GM23248 (cell line): ENCODE measurements at regions not wholly inside any gene's neighbourhood (a gene's known extent, or its start where the extent isn't known, plus 50 kb on each side); places are given as distances from the start of the nearest gene placed in this dataset.

Experiments used
- EZH2 ChIP-seq: fragments of 200-600 bp; sonication (generic); IDR thresholded peaks from 2 replicates; pipeline ENCODE4 v1.6.1; 2018; ENCODE audit warnings: antibody characterized with exemption, mild to moderate bottlenecking; ENCODE audit not compliant: insufficient read depth, poor library complexity, severe bottlenecking
- EZH2phosphoT487 ChIP-seq: fragments of 200-600 bp; sonication (generic); IDR thresholded peaks from 2 replicates; pipeline ENCODE4 v1.6.1; 2018; ENCODE audit warnings: antibody characterized with exemption, moderate library complexity, mild to moderate bottlenecking, low read depth; ENCODE audit not compliant: insufficient read depth

- TF ChIP-seq EZH2phosphoT487 (no peak), EZH2 (no peak)
Observed at GRCh38 chr2:17258861-17259260, 259.4 kb downstream of the RAD51AP2 start.
